ENCODE measurements at regions not wholly inside any gene's neighbourhood (a gene's known extent, or its start where the extent isn't known, plus 50 kb on each side); places are given as distances from the start of the nearest gene placed in this dataset.

- no peak for ATAC-seq
- no peaks in the 10 kb centered on the region for H3K27me3 Mint-ChIP-seq (ENCODE audit: low read depth in 2 of 2)
- Histone ChIP-seq H3K4me3 (ENCODE audit: low read length) (no peak overlapping the region), H3K4me1 (ENCODE audit: control insufficient read depth, insufficient read depth, low read length) (no peaks in the 10 kb centered on the region), H3K9me3 (ENCODE audit: control insufficient read depth, insufficient read depth, low read length) (no peaks in the 10 kb centered on the region), H3K36me3 (ENCODE audit: control insufficient read depth, insufficient read depth, low read length) (no peaks in the 10 kb centered on the region), H3K27ac (ENCODE audit: low read length) (no peak overlapping the region), H3K27me3 (ENCODE audit: control insufficient read depth, insufficient read depth, low read length) (no peaks in the 10 kb centered on the region)
- WGBS (ENCODE audit: insufficient coverage): 64% methylated on average over 2 of the region's 3 CpGs
- no peak for TF ChIP-seq CTCF (IDR thresholded peaks at IDR 0.05)
- no peaks in the 10 kb centered on the region for H3K4me1 Mint-ChIP-seq
- intact Hi-C loops (cut with micrococcal nuclease): no loop called here
- H3K27ac Mint-ChIP-seq: no peak overlapping the region
- H3K36me3 Mint-ChIP-seq: no peaks in the 10 kb centered on the region
- H3K4me3 Mint-ChIP-seq: no peak overlapping the region
- H3K9me3 Mint-ChIP-seq: no peaks in the 10 kb centered on the region
- DNase-seq: no peak
Measured at GRCh38 chr12:28994179-28994715, 154.8 kb upstream of the FAR2 start.

- ATAC-seq: no peak
- H3K4me1 ChIP-seq (ENCODE audit: control insufficient read depth, insufficient read depth, low read length): no peaks in the 10 kb centered on the region
- H3K9me3 Mint-ChIP-seq: peaks cover 0 to 2% of the 10 kb centered on the region in 2 donors
- H3K27me3 ChIP-seq (ENCODE audit: control insufficient read depth, insufficient read depth, low read length): no peaks in the 10 kb centered on the region
- no peaks in the 10 kb centered on the region for H3K27me3 Mint-ChIP-seq (ENCODE audit: low read depth in 2 of 2)
- H3K27ac ChIP-seq (ENCODE audit: low read length): no peak overlapping the region
- no peak overlapping the region for H3K27ac Mint-ChIP-seq
- no peaks in the 10 kb centered on the region for H3K36me3 ChIP-seq (ENCODE audit: control insufficient read depth, insufficient read depth, low read length)
- TF ChIP-seq CTCF (IDR thresholded peaks at IDR 0.05): no peak
- no peaks in the 10 kb centered on the region for H3K4me1 Mint-ChIP-seq
- DNase-seq: no peak
- H3K9me3 ChIP-seq (ENCODE audit: control insufficient read depth, insufficient read depth, low read length): no peaks in the 10 kb centered on the region
- WGBS (ENCODE audit: insufficient coverage): 90% methylated on average over 5 of the region's 5 CpGs
- H3K4me3 Mint-ChIP-seq: no peak overlapping the region
- no peak overlapping the region for H3K4me3 ChIP-seq (ENCODE audit: low read length)
- intact Hi-C loops (cut with micrococcal nuclease): no loop called here
- no peaks in the 10 kb centered on the region for H3K36me3 Mint-ChIP-seq
Measured at GRCh38 chr12:28996688-28997087, 152.4 kb upstream of the FAR2 start.

- H3K27ac Mint-ChIP-seq: no peak overlapping the region
- intact Hi-C loops (cut with micrococcal nuclease): no loop called here
- Histone ChIP-seq H3K36me3 (ENCODE audit: control insufficient read depth, insufficient read depth, low read length) (no peaks in the 10 kb centered on the region), H3K4me3 (ENCODE audit: low read length) (no peak overlapping the region), H3K27me3 (ENCODE audit: control insufficient read depth, insufficient read depth, low read length) (no peaks in the 10 kb centered on the region), H3K9me3 (ENCODE audit: control insufficient read depth, insufficient read depth, low read length) (no peaks in the 10 kb centered on the region), H3K4me1 (ENCODE audit: control insufficient read depth, insufficient read depth, low read length) (no peaks in the 10 kb centered on the region), H3K27ac (ENCODE audit: low read length) (no peak overlapping the region)
- H3K36me3 Mint-ChIP-seq: no peaks in the 10 kb centered on the region
- H3K9me3 Mint-ChIP-seq: peaks cover 0 to 2% of the 10 kb centered on the region in 2 donors
- DNase-seq (no peak), ATAC-seq (no peak)
- 88% methylated on average over 4 of the region's 4 CpGs for WGBS (ENCODE audit: insufficient coverage)
- no peak overlapping the region for H3K4me3 Mint-ChIP-seq
- no peaks in the 10 kb centered on the region for H3K4me1 Mint-ChIP-seq
- H3K27me3 Mint-ChIP-seq (ENCODE audit: low read depth in 2 of 2): no peaks in the 10 kb centered on the region
- no peak for TF ChIP-seq CTCF (IDR thresholded peaks at IDR 0.05)
Measured at GRCh38 chr12:28998662-28999120, 150.4 kb upstream of the FAR2 start.

Measured in natural killer cell (primary cell).